WTC11 (cell line): ENCODE measurements at regions not wholly inside any gene's neighbourhood (a gene's known extent, or its start where the extent isn't known, plus 50 kb on each side); places are given as distances from the start of the nearest gene placed in this dataset.

ENCODE experiments used
- ATAC-seq: fragments of 200-7000 bp; cut with Tn5 transposase; 2 replicates; pipeline ENCODE4 v1.10.0; 2021; ENCODE audit warnings: mild to moderate bottlenecking, moderate library complexity
- CTCF ChIA-PET: fragments of 300-600 bp; sonication (Branson Sonifier 250); formaldehyde crosslinking; loops from one replicate; lab custom pipeline; 2021; ENCODE audit warnings: antibody characterized with exemption; lab: Charles Lee
- POLR2A ChIA-PET: fragments of 350-600 bp; sonication (Branson Sonifier 250); formaldehyde crosslinking; loops from one replicate; lab custom pipeline; 2021; ENCODE audit warnings: antibody characterized with exemption; lab: Charles Lee
- DNase-seq: peaks from one replicate; pipeline ENCODE4 v3.0.0; 2021; ENCODE audit warnings: low spot score
- H3K27ac Mint-ChIP-seq: 2 replicates; pipeline ENCODE4 v1.8.0; 2021; ENCODE audit warnings: mixed read lengths
- H3K27me3 Mint-ChIP-seq: 2 replicates; pipeline ENCODE4 v1.8.0; 2021; ENCODE audit warnings: low read depth, mild to moderate bottlenecking, moderate library complexity, mixed read lengths
- H3K36me3 Mint-ChIP-seq: 2 replicates; pipeline ENCODE4 v1.8.0; 2021; ENCODE audit warnings: mixed read lengths
- H3K4me1 Mint-ChIP-seq: 2 replicates; pipeline ENCODE4 v1.8.0; 2022; ENCODE audit warnings: mixed read lengths
- H3K4me3 Mint-ChIP-seq: 2 replicates; pipeline ENCODE4 v1.8.0; 2021; ENCODE audit warnings: mild to moderate bottlenecking, moderate library complexity, mixed read lengths
- H3K9me3 Mint-ChIP-seq: 2 replicates; pipeline ENCODE4 v1.8.0; 2021; ENCODE audit warnings: mixed read lengths
- ATF1 ChIP-seq: sonication (generic); formaldehyde crosslinking; IDR thresholded peaks from 2 replicates; pipeline ENCODE4 v1.8.1; 2023; ENCODE audit warnings: mild to moderate bottlenecking, moderate library complexity, missing genetic modification reagents
- CBFB ChIP-seq: sonication (generic); formaldehyde crosslinking; IDR thresholded peaks from 2 replicates; pipeline ENCODE4 v1.8.1; 2022; ENCODE audit warnings: mild to moderate bottlenecking, low read depth, missing genetic modification reagents
- ELF4 ChIP-seq: sonication (generic); formaldehyde crosslinking; IDR thresholded peaks from 2 replicates; pipeline ENCODE4 v1.8.1; 2022; ENCODE audit warnings: low read depth, mild to moderate bottlenecking, moderate library complexity, missing genetic modification reagents
- FOXK1 ChIP-seq: sonication (generic); formaldehyde crosslinking; IDR thresholded peaks from 2 replicates; pipeline ENCODE4 v1.8.0; 2022; ENCODE audit warnings: mild to moderate bottlenecking, moderate library complexity, missing genetic modification reagents
- NFE2L1 ChIP-seq: sonication (generic); formaldehyde crosslinking; IDR thresholded peaks from 2 replicates; pipeline ENCODE4 v1.8.1; 2023; ENCODE audit warnings: missing genetic modification reagents
- NR3C1 ChIP-seq: sonication (generic); formaldehyde crosslinking; conservative IDR thresholded peaks from 2 replicates; pipeline ENCODE4 v1.8.1; 2023; ENCODE audit warnings: low read depth, mild to moderate bottlenecking, missing genetic modification reagents
- ZNF317 ChIP-seq: sonication (generic); formaldehyde crosslinking; IDR thresholded peaks from 2 replicates; pipeline ENCODE4 v1.8.1; 2023; ENCODE audit warnings: low read depth, mild to moderate bottlenecking, moderate library complexity, missing genetic modification reagents, borderline replicate concordance
- ZNF396 ChIP-seq: fragments of 250-450 bp; sonication (Bioruptor Pico); IDR thresholded peaks from 2 replicates; pipeline ENCODE4 v1.8.0; 2021; ENCODE audit warnings: mild to moderate bottlenecking, moderate library complexity, borderline replicate concordance
- TF ChIP-seq, protein P1 (sequence below): sonication (generic); formaldehyde crosslinking; conservative IDR thresholded peaks from 2 replicates; pipeline ENCODE4 v1.8.1; 2023; ENCODE audit warnings: mild to moderate bottlenecking, low read depth, missing genetic modification reagents, moderate library complexity
- TF ChIP-seq, protein P2 (sequence below): sonication (generic); formaldehyde crosslinking; IDR thresholded peaks from 2 replicates; pipeline ENCODE4 v1.8.0; 2023; ENCODE audit warnings: missing genetic modification reagents, mild to moderate bottlenecking, borderline replicate concordance
- TF ChIP-seq, protein P3 (sequence below): sonication (generic); formaldehyde crosslinking; IDR thresholded peaks from 2 replicates; pipeline ENCODE4 v1.8.0; 2022; ENCODE audit warnings: mild to moderate bottlenecking, missing genetic modification reagents
- TF ChIP-seq, protein P4 (sequence below): sonication (generic); formaldehyde crosslinking; IDR thresholded peaks from 2 replicates; pipeline ENCODE4 v1.8.1; 2023; ENCODE audit warnings: mild to moderate bottlenecking, missing genetic modification reagents
- TF ChIP-seq, protein P5 (sequence below): sonication (generic); formaldehyde crosslinking; IDR thresholded peaks from 2 replicates; pipeline ENCODE4 v1.8.1; 2023; ENCODE audit warnings: mild to moderate bottlenecking, missing genetic modification reagents, moderate library complexity

DNA sequence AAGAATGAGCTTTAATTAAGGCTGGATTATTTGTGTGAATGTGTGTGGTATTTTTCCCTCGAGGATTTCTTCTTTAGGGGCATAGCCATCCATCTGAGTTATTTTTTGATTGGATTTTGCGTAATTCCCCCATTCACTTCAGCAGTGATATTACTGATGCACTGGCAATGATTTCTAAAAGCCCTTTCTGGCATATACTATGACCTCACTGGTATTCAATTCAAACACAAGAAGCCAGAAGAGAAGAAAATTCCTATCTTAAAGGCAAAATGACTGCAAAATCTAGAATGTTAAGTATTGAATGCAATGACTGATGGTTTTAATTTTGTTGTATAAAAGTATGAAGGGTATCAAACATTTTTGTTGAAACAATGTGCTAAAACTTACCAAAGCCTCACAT is 71.1 kb upstream of the DDIT4L start (continued):
- TF ChIP-seq, protein P1, sequence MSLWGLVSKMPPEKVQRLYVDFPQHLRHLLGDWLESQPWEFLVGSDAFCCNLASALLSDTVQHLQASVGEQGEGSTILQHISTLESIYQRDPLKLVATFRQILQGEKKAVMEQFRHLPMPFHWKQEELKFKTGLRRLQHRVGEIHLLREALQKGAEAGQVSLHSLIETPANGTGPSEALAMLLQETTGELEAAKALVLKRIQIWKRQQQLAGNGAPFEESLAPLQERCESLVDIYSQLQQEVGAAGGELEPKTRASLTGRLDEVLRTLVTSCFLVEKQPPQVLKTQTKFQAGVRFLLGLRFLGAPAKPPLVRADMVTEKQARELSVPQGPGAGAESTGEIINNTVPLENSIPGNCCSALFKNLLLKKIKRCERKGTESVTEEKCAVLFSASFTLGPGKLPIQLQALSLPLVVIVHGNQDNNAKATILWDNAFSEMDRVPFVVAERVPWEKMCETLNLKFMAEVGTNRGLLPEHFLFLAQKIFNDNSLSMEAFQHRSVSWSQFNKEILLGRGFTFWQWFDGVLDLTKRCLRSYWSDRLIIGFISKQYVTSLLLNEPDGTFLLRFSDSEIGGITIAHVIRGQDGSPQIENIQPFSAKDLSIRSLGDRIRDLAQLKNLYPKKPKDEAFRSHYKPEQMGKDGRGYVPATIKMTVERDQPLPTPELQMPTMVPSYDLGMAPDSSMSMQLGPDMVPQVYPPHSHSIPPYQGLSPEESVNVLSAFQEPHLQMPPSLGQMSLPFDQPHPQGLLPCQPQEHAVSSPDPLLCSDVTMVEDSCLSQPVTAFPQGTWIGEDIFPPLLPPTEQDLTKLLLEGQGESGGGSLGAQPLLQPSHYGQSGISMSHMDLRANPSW (CRISPR knock-in tag): no peak
- TF ChIP-seq CBFB (CRISPR knock-in tag) (no peak), ZNF317 (CRISPR knock-in tag) (no peak), ATF1 (CRISPR knock-in tag) (no peak)

DNA sequence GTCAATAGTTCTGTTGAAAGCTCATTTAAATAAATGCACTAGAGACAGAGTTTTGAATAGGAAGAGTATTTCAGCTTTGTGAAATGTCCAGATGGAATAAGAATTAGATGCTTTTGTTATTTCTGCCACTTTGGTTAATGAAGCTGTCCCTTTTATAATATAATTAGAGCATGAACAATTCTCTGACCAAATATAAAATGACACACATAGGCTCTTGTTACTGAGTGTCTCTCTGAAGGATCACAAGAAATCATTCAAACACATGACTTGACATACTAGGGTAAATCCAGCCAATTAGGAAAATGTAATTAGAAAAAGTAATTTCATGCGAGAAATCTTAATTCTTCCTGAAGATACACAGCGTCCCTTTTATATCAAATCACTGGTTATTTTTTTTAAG is 68.4 kb upstream of the DDIT4L start:
- DNase-seq: no peak
- TF ChIP-seq, protein P2, sequence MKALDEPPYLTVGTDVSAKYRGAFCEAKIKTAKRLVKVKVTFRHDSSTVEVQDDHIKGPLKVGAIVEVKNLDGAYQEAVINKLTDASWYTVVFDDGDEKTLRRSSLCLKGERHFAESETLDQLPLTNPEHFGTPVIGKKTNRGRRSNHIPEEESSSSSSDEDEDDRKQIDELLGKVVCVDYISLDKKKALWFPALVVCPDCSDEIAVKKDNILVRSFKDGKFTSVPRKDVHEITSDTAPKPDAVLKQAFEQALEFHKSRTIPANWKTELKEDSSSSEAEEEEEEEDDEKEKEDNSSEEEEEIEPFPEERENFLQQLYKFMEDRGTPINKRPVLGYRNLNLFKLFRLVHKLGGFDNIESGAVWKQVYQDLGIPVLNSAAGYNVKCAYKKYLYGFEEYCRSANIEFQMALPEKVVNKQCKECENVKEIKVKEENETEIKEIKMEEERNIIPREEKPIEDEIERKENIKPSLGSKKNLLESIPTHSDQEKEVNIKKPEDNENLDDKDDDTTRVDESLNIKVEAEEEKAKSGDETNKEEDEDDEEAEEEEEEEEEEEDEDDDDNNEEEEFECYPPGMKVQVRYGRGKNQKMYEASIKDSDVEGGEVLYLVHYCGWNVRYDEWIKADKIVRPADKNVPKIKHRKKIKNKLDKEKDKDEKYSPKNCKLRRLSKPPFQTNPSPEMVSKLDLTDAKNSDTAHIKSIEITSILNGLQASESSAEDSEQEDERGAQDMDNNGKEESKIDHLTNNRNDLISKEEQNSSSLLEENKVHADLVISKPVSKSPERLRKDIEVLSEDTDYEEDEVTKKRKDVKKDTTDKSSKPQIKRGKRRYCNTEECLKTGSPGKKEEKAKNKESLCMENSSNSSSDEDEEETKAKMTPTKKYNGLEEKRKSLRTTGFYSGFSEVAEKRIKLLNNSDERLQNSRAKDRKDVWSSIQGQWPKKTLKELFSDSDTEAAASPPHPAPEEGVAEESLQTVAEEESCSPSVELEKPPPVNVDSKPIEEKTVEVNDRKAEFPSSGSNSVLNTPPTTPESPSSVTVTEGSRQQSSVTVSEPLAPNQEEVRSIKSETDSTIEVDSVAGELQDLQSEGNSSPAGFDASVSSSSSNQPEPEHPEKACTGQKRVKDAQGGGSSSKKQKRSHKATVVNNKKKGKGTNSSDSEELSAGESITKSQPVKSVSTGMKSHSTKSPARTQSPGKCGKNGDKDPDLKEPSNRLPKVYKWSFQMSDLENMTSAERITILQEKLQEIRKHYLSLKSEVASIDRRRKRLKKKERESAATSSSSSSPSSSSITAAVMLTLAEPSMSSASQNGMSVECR: no peak
- TF ChIP-seq ELF4 (CRISPR knock-in tag): no peak
- TF ChIP-seq NR3C1 (CRISPR knock-in tag): no peak
- ChIA-PET POLR2A (no interaction called here), CTCF (no interaction called here)
- H3K36me3 Mint-ChIP-seq: no peaks in the 10 kb centered on the region
- H3K9me3 Mint-ChIP-seq: peaks cover 7% of the 10 kb centered on the region; the same call in 1 of the 2 replicates
- no peaks in the 10 kb centered on the region for H3K27me3 Mint-ChIP-seq
- H3K27ac Mint-ChIP-seq: no peak overlapping the region
- H3K4me1 Mint-ChIP-seq: peaks cover 18% of the 10 kb centered on the region
- ATAC-seq: no peak
- no peak overlapping the region for H3K4me3 Mint-ChIP-seq

DNA sequence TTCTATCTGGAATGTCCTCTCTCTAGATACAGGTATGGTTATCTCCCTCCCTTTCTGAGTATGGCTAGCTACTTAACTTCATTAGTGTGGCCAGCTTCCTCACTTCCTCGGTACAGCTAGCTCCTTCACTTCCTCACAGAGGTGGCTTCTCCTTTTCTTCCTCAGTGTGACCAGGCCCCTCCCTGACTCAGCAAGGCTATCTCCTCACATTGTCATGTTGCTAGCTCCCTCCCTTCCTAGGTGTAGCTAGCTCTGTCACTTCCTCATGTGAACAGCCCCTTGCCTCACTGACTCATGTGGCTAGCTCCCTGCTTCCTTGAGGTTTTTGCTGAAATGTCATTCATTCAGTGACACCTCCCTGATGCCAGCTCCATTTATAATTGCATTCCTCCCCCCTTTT is 67.3 kb upstream of the DDIT4L start:
- H3K36me3 Mint-ChIP-seq: no peaks in the 10 kb centered on the region
- H3K4me3 Mint-ChIP-seq: no peak overlapping the region
- no peak for TF ChIP-seq NFE2L1 (CRISPR knock-in tag)
- TF ChIP-seq FOXK1 (CRISPR knock-in tag): no peak
- TF ChIP-seq, protein P3, sequence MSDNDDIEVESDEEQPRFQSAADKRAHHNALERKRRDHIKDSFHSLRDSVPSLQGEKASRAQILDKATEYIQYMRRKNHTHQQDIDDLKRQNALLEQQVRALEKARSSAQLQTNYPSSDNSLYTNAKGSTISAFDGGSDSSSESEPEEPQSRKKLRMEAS (CRISPR knock-in tag): no peak
- TF ChIP-seq ELF4 (CRISPR knock-in tag): no peak
- TF ChIP-seq ZNF396 (CRISPR knock-in tag): no peak
- TF ChIP-seq, protein P4, sequence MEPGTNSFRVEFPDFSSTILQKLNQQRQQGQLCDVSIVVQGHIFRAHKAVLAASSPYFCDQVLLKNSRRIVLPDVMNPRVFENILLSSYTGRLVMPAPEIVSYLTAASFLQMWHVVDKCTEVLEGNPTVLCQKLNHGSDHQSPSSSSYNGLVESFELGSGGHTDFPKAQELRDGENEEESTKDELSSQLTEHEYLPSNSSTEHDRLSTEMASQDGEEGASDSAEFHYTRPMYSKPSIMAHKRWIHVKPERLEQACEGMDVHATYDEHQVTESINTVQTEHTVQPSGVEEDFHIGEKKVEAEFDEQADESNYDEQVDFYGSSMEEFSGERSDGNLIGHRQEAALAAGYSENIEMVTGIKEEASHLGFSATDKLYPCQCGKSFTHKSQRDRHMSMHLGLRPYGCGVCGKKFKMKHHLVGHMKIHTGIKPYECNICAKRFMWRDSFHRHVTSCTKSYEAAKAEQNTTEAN: no peak
- TF ChIP-seq, protein P5, sequence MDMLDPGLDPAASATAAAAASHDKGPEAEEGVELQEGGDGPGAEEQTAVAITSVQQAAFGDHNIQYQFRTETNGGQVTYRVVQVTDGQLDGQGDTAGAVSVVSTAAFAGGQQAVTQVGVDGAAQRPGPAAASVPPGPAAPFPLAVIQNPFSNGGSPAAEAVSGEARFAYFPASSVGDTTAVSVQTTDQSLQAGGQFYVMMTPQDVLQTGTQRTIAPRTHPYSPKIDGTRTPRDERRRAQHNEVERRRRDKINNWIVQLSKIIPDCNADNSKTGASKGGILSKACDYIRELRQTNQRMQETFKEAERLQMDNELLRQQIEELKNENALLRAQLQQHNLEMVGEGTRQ: no peak
- peaks cover 18% of the 10 kb centered on the region for H3K4me1 Mint-ChIP-seq
- H3K27me3 Mint-ChIP-seq: no peaks in the 10 kb centered on the region
- CTCF ChIA-PET: no interaction called here
- no peak overlapping the region for H3K27ac Mint-ChIP-seq
- H3K9me3 Mint-ChIP-seq: no peaks in the 10 kb centered on the region
- POLR2A ChIA-PET: no interaction called here
- DNase-seq (no peak), ATAC-seq (peak; percentile 89)
